VCaP (cell line): ENCODE measurements at regions not wholly inside any gene's neighbourhood (a gene's known extent, or its start where the extent isn't known, plus 50 kb on each side); places are given as distances from the start of the nearest gene placed in this dataset.

Source experiments
- H3K27ac ChIP-seq: fragments of 450-650 bp; 2 replicates; pipeline ENCODE4 v1.5.1; 2017
- CTCF ChIP-seq: fragments of 450-650 bp; conservative IDR thresholded peaks from 2 replicates; pipeline ENCODE4 v1.5.1; 2017; ENCODE audit warnings: mild to moderate bottlenecking, moderate library complexity

GRCh38 chr6:21375151-21376116, 218.1 kb upstream of the SOX4 start:
- H3K27ac ChIP-seq: no peak overlapping the region
- no peak for TF ChIP-seq CTCF

GRCh38 chr6:21377356-21377755, 216.2 kb upstream of the SOX4 start:
- H3K27ac ChIP-seq: no peak overlapping the region
- TF ChIP-seq CTCF: no peak

GRCh38 chr6:21381331-21381963, 212.1 kb upstream of the SOX4 start:
- no peak for TF ChIP-seq CTCF
- H3K27ac ChIP-seq: no peak overlapping the region

GRCh38 chr6:21382821-21383449, 210.6 kb upstream of the SOX4 start:
- H3K27ac ChIP-seq: no peak overlapping the region
- TF ChIP-seq CTCF: no peak

- no peak for TF ChIP-seq CTCF
- H3K27ac ChIP-seq: no peak overlapping the region
Measured at GRCh38 chr6:21383450-21384085, 210.0 kb upstream of the SOX4 start.

- no peak overlapping the region for H3K27ac ChIP-seq
- no peak for TF ChIP-seq CTCF
Measured at GRCh38 chr6:21384216-21384615, 209.3 kb upstream of the SOX4 start.

GRCh38 chr6:21386744-21387143, 206.8 kb upstream of the SOX4 start:
- no peak for TF ChIP-seq CTCF
- H3K27ac ChIP-seq: no peak overlapping the region
